Effector CD8-positive, alpha-beta T cell (primary cell): ENCODE measurements at regions not wholly inside any gene's neighbourhood (a gene's known extent, or its start where the extent isn't known, plus 50 kb on each side); places are given as distances from the start of the nearest gene placed in this dataset.

ENCODE experiments used
- DNase-seq: peaks from one replicate; lab custom pipeline; 2025; lab: John Stamatoyannopoulos, UW

DNA sequence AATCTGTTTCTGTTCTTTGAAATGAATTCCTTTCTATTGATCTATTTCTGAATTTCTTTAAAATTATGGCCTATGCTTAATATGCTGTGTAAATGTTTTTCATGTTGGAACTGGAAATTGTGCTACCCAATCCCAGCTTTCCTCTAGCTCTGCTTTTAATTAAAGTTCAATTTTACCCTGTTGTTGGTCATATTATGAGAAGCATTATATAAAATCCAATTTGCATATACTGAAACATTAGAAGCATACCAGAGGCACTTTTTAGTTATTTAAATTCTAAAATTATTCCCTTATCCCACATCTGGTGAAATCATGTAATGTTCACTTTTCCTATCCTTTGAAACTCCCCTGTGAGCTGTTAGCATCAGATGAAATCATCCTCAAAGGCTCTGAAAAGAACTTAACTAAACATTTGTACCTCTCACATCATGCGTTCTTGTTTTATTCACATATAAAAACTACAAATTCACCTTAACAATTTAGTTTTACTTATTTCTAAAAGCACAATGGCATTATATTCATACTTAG lies 160.6 kb upstream of the COL21A1 start:
- no peak for DNase-seq

DNA sequence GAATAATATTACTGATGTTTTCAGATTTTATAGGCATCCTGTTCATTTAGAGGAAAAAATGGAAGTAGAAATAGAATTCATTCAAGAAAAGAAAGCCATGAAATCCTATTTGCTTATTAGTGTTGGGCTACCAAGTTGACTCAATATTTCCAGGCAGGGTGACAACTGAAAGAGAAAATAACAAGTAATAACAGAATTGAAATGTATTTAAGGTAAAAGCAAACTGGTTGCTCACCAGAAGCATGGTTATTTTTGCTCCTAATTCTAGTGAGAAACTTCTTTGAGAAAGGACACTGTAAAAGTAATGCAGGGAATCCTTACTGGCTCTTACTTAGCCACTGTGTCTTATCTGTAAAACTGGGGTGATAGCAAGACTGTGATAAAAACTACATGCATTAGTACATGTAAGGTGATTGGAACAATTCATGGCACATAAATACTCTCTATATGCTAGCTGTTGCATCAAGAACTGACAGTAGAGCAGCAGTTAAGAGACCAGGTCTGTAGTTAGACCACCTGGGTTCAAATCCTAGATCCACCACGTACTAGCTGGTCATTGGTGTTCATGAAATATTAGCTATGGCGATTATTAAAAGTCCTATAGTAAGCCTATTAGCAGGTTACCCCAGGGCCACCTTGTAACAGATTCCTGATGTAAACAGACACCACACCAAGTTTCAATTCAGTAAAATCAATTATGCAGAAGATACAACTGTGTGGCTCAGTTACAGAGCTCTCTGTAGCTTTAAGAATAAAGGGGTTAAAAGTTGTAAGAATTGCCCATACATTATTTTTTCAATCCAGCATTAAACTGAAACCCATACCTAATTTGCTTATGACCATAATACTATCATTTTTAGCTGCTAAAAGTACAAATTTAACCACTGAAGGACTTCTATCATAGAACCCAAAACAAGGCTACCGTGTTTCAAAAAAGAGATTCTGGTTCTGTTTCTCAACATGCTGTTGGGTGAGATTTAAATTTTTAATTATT lies 159.2 kb upstream of the COL21A1 start:
- no peak for DNase-seq

DNA sequence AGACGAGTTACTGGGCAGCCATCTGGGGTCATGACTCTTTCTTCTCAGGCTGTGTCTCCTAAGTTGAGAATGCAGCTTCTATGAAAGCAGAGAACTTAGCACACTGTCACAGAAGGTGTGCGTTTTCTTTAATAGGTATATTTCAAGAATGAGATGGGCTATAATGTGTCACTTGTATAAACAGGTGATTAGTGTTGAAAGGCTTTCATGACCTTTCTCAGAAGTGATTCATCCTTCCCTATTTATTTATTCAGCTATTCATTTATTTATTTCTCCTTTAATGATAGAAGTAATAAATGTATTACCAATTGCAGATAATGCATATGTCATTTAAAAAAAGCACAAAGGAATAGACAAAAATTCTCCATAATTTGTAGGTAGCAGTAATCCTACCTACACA lies 157.2 kb upstream of the COL21A1 start:
- DNase-seq, result no peak

- no peak for DNase-seq
Measured at GRCh38 chr6:56403745-56404144, 156.4 kb upstream of the COL21A1 start.

DNA sequence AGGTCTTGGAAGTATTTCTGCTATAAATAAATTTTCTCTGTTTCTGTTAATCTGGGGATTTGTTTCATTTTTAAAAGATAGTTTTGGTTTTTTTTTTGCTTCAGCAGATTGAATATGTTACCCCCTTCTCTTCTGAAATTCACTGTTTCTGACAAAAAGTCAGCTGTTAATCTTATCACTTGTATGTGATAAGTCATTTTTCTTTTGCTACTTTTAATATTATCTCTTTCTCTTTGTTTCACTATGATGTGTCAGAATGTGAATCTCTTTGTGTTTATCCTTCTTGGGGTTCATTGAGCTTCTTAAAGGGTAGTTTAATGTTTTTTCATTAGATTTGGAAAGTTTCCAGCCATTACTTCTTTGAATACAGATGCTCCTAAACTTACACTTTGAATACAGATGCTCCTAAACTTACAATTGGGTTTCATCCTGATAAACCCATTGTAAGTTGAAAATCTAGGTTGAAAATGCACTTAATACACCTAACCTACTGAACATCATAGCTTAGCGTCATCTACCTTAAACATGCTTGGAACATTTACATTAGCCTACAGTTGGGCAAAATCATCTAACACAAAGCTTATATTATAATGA lies 154.2 kb upstream of the COL21A1 start:
- no peak for DNase-seq

DNA sequence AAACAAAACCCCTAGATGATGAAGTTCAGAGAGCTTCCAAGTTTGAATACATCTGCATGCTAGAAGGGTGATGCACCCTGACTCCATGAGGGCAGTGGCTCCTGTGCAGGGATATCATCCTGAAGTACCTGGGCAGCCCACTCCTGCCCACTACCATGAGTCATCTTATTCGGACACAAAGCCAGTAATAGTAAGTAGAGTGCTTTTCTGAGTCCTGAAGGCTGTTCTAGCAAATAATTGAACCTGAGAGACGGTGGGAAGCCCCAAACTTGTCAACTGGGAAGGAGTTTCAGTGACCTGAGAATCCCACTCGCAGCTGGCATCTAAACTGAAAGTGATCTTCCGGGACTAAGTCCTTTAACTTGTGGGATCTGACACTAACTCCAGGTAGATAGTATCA lies 152.9 kb upstream of the COL21A1 start:
- DNase-seq, result no peak

- no peak for DNase-seq
Measured at GRCh38 chr6:56399672-56400263, 152.4 kb upstream of the COL21A1 start.

- no peak for DNase-seq
Measured at GRCh38 chr6:56399250-56399671, 151.9 kb upstream of the COL21A1 start.

- DNase-seq, result no peak
Measured at GRCh38 chr6:56396435-56396834, 149.1 kb upstream of the COL21A1 start.

DNA sequence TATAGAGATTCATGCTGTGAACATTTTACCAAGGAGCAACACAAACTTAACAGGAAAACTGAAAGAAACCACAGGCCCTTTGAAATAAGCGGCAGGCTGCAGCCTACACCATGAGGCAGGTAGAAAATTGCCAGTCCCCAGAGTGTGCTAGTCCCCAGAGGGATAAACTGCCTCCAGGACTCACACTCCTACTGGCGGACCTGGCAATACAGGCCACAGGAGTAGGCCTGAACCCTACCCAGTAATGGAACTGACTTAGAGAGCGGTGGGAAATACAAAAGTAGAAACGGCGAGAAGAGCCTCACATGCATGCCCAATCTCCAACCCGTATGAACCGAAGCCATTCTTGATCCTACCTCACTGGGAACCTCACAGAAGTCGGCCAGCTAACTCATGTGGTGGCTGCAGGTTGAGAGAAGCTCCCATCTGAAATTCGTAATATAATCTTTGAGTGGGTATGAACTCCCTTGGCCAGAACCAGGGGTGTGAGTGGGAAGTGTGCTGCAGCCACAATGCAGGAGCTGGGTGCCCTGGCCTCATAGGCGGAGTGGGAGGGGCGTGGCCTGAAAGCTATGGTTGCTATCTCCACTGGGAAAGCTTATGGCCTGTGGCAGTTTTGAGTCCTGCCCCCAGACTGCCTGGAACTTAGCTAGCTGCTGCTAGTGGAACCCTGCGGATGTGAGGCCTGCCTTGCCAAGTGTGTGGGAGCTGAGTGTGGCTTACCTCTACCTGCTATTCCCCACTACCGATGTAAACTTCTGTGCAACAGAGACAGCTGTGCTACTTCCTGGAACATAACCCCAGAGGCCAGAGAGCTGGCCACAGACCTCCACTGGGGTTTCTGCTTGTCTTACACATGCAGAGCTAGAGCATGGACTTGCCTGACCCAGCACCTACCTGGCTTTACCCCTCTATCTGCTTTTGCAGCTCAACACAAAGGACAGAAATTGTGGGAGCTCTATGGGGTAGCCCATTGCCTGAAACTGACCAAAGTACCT lies 146.5 kb upstream of the COL21A1 start:
- DNase-seq, result no peak

- DNase-seq, result no peak
Measured at GRCh38 chr6:56388415-56388755, 141.0 kb upstream of the COL21A1 start.

GRCh38 chr6:56387621-56388414 lies 140.4 kb upstream of the COL21A1 start:
- DNase-seq, result no peak

DNA sequence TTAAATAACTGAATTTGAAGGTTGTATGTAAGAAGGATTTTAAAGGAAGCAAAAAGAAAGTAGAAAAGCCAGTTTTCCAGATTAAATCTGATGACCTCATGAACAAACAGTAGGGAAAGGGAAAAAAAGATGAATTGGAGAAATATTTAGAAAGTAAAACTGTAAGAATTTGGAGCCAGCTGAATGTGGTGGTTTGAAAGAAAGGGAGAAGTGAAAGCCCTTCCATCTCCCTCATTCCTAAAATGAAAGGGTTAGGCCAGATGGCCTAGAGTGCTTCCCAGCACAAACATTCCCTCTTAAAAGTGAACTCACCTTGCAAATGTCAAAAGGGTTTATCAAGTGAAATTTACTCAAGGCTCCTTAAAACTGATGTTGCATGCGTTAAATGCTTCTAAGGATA lies 139.3 kb upstream of the COL21A1 start:
- DNase-seq, result no peak

- no peak for DNase-seq
Measured at GRCh38 chr6:56385981-56386593, 138.7 kb upstream of the COL21A1 start.

DNA sequence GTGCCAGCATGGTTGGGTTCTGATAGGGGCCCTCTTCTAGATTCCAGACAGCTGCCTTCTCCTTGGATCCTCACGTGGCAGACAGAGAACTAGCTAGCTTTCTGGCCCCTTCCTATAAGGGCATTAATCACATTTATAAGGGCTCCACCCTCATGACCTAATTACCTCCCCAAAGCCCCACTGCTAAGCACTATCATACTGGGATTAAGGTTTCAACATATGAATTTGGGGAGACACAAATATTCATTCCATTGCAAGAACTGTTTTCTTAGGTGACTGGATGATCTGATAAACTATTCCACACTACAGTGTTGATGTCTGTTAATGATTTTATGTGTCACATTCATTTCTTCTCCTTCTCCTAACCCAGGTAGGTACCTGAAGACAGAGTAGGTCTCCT lies 135.8 kb upstream of the COL21A1 start:
- DNase-seq, result no peak

- no peak for DNase-seq
Measured at GRCh38 chr6:56382416-56382940, 135.1 kb upstream of the COL21A1 start.

DNA sequence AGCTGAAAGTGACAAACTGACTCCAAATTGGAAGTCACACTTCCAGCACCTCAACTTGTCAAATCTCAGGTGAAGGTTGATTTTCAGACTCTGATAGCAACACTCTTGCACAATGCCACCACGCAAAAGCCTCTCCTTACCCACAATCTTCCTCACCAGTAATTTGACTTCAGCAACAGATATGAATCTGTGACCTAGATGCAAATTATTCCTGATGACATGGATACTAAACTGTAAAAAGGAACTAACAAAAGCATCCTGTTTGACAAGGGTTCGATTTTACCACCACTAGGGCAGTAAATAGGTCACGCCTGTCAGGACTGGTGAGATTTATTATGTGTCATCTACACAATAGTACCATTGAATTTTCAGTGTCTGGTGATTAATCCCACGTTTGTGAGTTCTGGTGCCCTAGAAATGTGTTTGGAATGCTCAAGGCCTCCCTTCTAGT lies 134.4 kb upstream of the COL21A1 start:
- no peak for DNase-seq

DNA sequence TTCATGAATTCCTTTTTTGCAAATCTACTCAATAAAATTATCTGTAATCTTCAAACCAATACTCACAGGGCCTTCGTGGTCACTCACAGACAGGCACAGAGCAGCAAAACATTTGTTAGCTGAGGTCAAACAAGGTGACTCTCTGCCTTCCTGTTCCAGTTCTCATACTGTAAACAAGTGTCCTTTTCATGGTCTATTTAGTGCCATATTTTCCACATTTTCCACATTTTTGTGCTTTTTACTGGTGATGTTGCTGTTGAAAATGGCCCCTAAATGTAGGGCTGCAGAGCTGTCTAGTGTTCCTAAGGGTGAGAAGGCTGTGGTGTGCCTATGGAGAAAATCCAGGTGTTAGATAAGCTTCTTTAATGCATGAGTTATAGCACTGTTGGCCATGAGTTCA lies 133.1 kb upstream of the COL21A1 start:
- no peak for DNase-seq

DNA sequence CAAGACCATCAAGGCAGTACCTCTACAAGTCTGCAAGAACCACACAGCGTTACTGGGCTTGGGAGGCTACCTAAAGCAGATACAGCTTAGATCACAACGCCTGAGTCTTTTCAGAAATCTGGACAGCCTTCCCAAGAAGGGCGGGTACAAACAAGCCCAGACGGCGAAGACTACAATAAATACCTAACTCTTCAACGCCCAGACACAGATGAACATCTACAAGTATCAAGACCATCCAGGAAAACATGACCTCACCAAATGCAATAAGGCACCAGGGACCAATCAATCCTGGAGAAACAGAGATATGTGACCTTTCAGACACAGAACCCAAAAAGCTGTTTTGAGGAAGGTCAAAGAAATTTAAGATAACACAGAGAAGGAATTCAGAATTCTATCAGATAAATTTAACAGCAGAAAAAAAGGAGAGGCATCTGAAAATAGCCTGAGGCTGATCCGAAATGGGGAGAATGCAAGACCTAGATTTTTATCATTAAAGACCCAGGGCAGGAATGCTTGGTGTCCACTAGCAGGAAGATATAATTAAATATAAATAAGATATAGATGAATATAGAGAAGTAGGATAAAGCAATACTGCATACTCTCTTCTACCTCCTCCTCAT lies 131.7 kb upstream of the COL21A1 start:
- no peak for DNase-seq
